Epidermal melanocyte (primary cell): ENCODE measurements at regions not wholly inside any gene's neighbourhood (a gene's known extent, or its start where the extent isn't known, plus 50 kb on each side); places are given as distances from the start of the nearest gene placed in this dataset.

Experiments used
- DNase-seq: peaks from one replicate; pipeline ENCODE4 v3.0.0; 2011; ENCODE audit warnings: low spot score; ENCODE audit not compliant: insufficient read length

GRCh38 chr15:47991357-47991756, 129.4 kb upstream of the SLC24A5 start:
- DNase-seq = no peak

GRCh38 chr15:47993051-47993450, 127.7 kb upstream of the SLC24A5 start:
- DNase-seq = no peak

- DNase-seq = no peak
Observed at GRCh38 chr15:47997195-47998080, 123.4 kb upstream of the SLC24A5 start.

- no peak for DNase-seq
Observed at GRCh38 chr15:47998619-47999019, 122.2 kb upstream of the SLC24A5 start.

- no peak for DNase-seq
Observed at GRCh38 chr15:48001393-48002039, 119.3 kb upstream of the SLC24A5 start.

GRCh38 chr15:48002767-48003166, 118.0 kb upstream of the SLC24A5 start:
- DNase-seq = no peak

GRCh38 chr15:48003441-48003840, 117.3 kb upstream of the SLC24A5 start:
- no peak for DNase-seq

GRCh38 chr15:48005077-48005476, 115.7 kb upstream of the SLC24A5 start:
- no peak for DNase-seq

- peak; percentile 69 for DNase-seq
Observed at GRCh38 chr15:48006031-48006511, 114.7 kb upstream of the SLC24A5 start.

- DNase-seq = no peak
Observed at GRCh38 chr15:48010316-48010715, 110.5 kb upstream of the SLC24A5 start.

- no peak for DNase-seq
Observed at GRCh38 chr15:48012191-48012590, 108.6 kb upstream of the SLC24A5 start.

- no peak for DNase-seq
Observed at GRCh38 chr15:48016865-48017264, 103.9 kb upstream of the SLC24A5 start.

GRCh38 chr15:48017747-48018146, 103.0 kb upstream of the SLC24A5 start:
- no peak for DNase-seq

GRCh38 chr15:48020166-48020565, 100.6 kb upstream of the SLC24A5 start:
- no peak for DNase-seq

- DNase-seq = no peak
Observed at GRCh38 chr15:48021336-48022086, 99.3 kb upstream of the SLC24A5 start.

- DNase-seq = no peak
Observed at GRCh38 chr15:48025118-48025517, 95.7 kb upstream of the SLC24A5 start.

- no peak for DNase-seq
Observed at GRCh38 chr15:48028712-48029111, 92.1 kb upstream of the SLC24A5 start.

GRCh38 chr15:48029642-48030041, 91.1 kb upstream of the SLC24A5 start:
- no peak for DNase-seq

GRCh38 chr15:48031466-48031865, 89.3 kb upstream of the SLC24A5 start:
- no peak for DNase-seq

- no peak for DNase-seq
Observed at GRCh38 chr15:48031973-48032372, 88.8 kb upstream of the SLC24A5 start.

GRCh38 chr15:48032911-48033310, 87.9 kb upstream of the SLC24A5 start:
- DNase-seq = no peak

GRCh38 chr15:48038221-48038620, 82.6 kb upstream of the SLC24A5 start:
- DNase-seq = no peak
